ENCODE measurements at regions not wholly inside any gene's neighbourhood (a gene's known extent, or its start where the extent isn't known, plus 50 kb on each side); places are given as distances from the start of the nearest gene placed in this dataset.

GRCh38 chr17:6239241-6239798 lies 169.1 kb downstream of the WSCD1 start:
- intact Hi-C loops (cut with micrococcal nuclease) = no loop called here
- TF ChIP-seq, protein P1, sequence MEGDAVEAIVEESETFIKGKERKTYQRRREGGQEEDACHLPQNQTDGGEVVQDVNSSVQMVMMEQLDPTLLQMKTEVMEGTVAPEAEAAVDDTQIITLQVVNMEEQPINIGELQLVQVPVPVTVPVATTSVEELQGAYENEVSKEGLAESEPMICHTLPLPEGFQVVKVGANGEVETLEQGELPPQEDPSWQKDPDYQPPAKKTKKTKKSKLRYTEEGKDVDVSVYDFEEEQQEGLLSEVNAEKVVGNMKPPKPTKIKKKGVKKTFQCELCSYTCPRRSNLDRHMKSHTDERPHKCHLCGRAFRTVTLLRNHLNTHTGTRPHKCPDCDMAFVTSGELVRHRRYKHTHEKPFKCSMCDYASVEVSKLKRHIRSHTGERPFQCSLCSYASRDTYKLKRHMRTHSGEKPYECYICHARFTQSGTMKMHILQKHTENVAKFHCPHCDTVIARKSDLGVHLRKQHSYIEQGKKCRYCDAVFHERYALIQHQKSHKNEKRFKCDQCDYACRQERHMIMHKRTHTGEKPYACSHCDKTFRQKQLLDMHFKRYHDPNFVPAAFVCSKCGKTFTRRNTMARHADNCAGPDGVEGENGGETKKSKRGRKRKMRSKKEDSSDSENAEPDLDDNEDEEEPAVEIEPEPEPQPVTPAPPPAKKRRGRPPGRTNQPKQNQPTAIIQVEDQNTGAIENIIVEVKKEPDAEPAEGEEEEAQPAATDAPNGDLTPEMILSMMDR (IDR thresholded peaks at IDR 0.05; ENCODE audit: borderline replicate concordance) = no peak
- no peak for DNase-seq
- Histone ChIP-seq H3K4me3 (no peak overlapping the region), H3K27me3 (ENCODE audit: low read depth) (peaks cover 80% of the 10 kb centered on the region), H3K36me3 (no peaks in the 10 kb centered on the region), H3K9me3 (replicated peaks) (no peaks in the 10 kb centered on the region), H3K4me1 (no peaks in the 10 kb centered on the region), H3K27ac (replicated peaks) (no peak overlapping the region)

DNA sequence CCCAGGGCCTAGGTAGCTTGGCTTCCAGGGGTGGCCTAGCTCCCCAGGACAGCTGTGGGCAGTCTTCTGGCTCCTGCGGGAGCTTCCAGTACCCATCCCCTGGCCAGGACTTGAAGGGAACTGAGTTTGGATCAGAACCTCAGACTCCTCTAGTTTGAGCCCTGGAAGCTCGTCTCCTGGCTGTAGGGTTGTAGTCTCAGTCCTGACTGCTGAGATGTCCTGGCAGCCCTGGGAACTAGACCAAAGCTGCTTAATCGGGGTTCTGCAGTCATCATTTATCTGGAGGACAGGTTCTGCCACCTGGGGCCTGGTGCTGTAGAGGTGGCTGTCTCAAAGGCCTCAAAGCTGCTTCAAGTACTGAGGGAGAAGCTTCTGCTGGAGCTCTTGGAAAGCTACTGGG lies 163.7 kb downstream of the WSCD1 start:
- Histone ChIP-seq H3K9me3 (replicated peaks) (no peaks in the 10 kb centered on the region), H3K27ac (replicated peaks) (no peak overlapping the region), H3K27me3 (ENCODE audit: low read depth) (peaks cover 35% of the 10 kb centered on the region), H3K4me1 (no peaks in the 10 kb centered on the region), H3K4me3 (no peak overlapping the region), H3K36me3 (no peaks in the 10 kb centered on the region)
- intact Hi-C loops (cut with micrococcal nuclease) = no loop called here
- TF ChIP-seq, protein P1 (IDR thresholded peaks at IDR 0.05; ENCODE audit: borderline replicate concordance) = no peak
- no peak for DNase-seq

GRCh38 chr17:6233339-6233738 lies 163.2 kb downstream of the WSCD1 start:
- DNase-seq = no peak
- H3K4me1 ChIP-seq = no peaks in the 10 kb centered on the region
- peaks cover 30% of the 10 kb centered on the region for H3K27me3 ChIP-seq (ENCODE audit: low read depth)
- TF ChIP-seq, protein P1 (IDR thresholded peaks at IDR 0.05; ENCODE audit: borderline replicate concordance) = no peak
- intact Hi-C loops (cut with micrococcal nuclease) = no loop called here
- no peaks in the 10 kb centered on the region for H3K9me3 ChIP-seq (replicated peaks)
- no peaks in the 10 kb centered on the region for H3K36me3 ChIP-seq
- no peak overlapping the region for H3K27ac ChIP-seq (replicated peaks)
- H3K4me3 ChIP-seq = no peak overlapping the region

GRCh38 chr17:6232732-6233101 lies 162.5 kb downstream of the WSCD1 start:
- Histone ChIP-seq H3K27ac (replicated peaks) (no peak overlapping the region), H3K4me3 (no peak overlapping the region), H3K36me3 (no peaks in the 10 kb centered on the region), H3K4me1 (no peaks in the 10 kb centered on the region), H3K9me3 (replicated peaks) (no peaks in the 10 kb centered on the region), H3K27me3 (ENCODE audit: low read depth) (peaks cover 25% of the 10 kb centered on the region)
- no peak for DNase-seq
- TF ChIP-seq, protein P1 (IDR thresholded peaks at IDR 0.05; ENCODE audit: borderline replicate concordance) = no peak
- intact Hi-C loops (cut with micrococcal nuclease) = no loop called here

DNA sequence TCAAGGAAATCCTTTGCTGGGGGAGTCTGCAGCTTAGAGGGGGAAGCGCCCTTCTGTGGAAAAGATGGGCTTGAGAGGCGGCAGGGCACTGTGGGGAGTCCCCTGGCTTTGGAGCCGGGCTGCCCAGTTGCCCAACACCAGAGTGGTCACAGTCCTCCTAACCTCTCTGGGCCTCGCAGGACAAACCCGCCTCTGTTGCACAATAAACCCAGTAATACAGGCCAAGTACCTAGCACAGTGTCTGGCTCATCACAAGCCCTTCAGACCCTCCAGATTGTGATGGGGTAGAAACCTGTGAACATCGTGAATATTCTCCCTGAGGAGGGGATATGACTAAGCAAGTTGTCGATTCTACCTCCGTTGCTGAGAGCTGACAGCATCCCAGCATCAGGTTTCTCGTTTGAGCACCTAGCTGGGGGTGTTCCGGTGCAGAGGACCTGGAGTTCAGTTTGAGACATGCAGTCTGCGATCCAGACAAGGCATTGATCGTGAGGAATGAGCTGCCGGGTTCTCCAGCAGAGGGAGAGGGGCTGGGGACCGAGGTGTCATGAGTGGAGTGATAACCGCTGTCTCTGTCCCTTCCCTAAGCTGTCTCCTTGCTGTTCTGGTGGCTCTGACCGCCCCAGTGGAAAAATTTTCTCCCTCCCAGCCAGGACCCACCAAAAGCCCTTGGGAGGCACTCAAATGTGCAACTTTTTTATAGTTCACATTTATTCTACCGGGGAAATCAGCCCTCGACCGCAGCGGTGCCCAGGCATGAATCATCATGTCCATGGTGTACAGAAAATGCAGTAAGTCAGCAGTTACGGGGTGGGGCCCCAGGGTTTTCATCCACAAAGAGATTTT lies 161.9 kb downstream of the WSCD1 start:
- TF ChIP-seq, protein P1 (IDR thresholded peaks at IDR 0.05; ENCODE audit: borderline replicate concordance) = no peak
- Histone ChIP-seq H3K27ac (replicated peaks) (no peak overlapping the region), H3K4me1 (no peaks in the 10 kb centered on the region), H3K4me3 (no peak overlapping the region), H3K36me3 (no peaks in the 10 kb centered on the region), H3K9me3 (replicated peaks) (no peaks in the 10 kb centered on the region), H3K27me3 (ENCODE audit: low read depth) (peaks cover 19% of the 10 kb centered on the region)
- DNase-seq = no peak
- intact Hi-C loops (cut with micrococcal nuclease) = no loop called here
